Ascending aorta (tissue), 2 donors: ENCODE measurements at regions not wholly inside any gene's neighbourhood (a gene's known extent, or its start where the extent isn't known, plus 50 kb on each side); places are given as distances from the start of the nearest gene placed in this dataset.

Experiments used
- DNase-seq, 2 donors: peaks; one replicate each; pipeline ENCODE4 v3.0.0-alpha.2; 2019; ENCODE audit warnings: low spot score in 2 of 2
- H3K27ac ChIP-seq, 2 donors: fragments of 200-600 bp; sonication (generic); one replicate each; pipeline ENCODE4 v1.5.1; 2016 to 2017; ENCODE audit warnings: mild to moderate bottlenecking in 1 of 2
- H3K27me3 ChIP-seq: fragments of 200-600 bp; sonication (generic); one replicate; pipeline ENCODE4 v1.5.1; 2017
- H3K36me3 ChIP-seq, 2 donors: fragments of 200-600 bp; sonication (generic); one replicate each; pipeline ENCODE4 v1.5.1; 2016
- H3K4me1 ChIP-seq, 2 donors: fragments of 200-600 bp; sonication (generic); one replicate each; pipeline ENCODE4 v1.5.1; 2016 to 2017; ENCODE audit warnings: mild to moderate bottlenecking in 1 of 2
- H3K4me3 ChIP-seq, 2 donors: fragments of 200-600 bp; sonication (generic); one replicate each; pipeline ENCODE4 v1.5.1; 2016 to 2017; ENCODE audit warnings: mild to moderate bottlenecking in 1 of 2
- H3K9me3 ChIP-seq, 2 donors: fragments of 200-600 bp; sonication (generic); one replicate each; pipeline ENCODE4 v1.5.1; 2016
- intact Hi-C: fragments of 100-400 bp; cut with DNase I; formaldehyde crosslinking; loops from one replicate; pipeline ENCODE4 v1.15.1; 2023
- TF ChIP-seq, protein P1 (sequence below), 3 experiments: fragments of 200-600 bp in 2 of 3; fragments of 450-650 bp in 1 of 3; sonication (generic) in 2 of 3; IDR thresholded peaks; one replicate each; pipeline ENCODE4 v1.5.1; 2016 to 2019; ENCODE audit warnings: antibody characterized with exemption in 3 of 3, mild to moderate bottlenecking in 1 of 3, moderate library complexity in 1 of 3

GRCh38 chr4:123699880-123700771 lies 303.5 kb downstream of the SPRY1 start:
- H3K27ac ChIP-seq: peak overlapping the region; percentile 63 to 70
- H3K27me3 ChIP-seq: no peaks in the 10 kb centered on the region
- no peak for DNase-seq
- intact Hi-C loops: no loop called here
- H3K4me3 ChIP-seq: peak overlapping the region in 1 of 2 donors; percentile 29
- TF ChIP-seq, protein P1, sequence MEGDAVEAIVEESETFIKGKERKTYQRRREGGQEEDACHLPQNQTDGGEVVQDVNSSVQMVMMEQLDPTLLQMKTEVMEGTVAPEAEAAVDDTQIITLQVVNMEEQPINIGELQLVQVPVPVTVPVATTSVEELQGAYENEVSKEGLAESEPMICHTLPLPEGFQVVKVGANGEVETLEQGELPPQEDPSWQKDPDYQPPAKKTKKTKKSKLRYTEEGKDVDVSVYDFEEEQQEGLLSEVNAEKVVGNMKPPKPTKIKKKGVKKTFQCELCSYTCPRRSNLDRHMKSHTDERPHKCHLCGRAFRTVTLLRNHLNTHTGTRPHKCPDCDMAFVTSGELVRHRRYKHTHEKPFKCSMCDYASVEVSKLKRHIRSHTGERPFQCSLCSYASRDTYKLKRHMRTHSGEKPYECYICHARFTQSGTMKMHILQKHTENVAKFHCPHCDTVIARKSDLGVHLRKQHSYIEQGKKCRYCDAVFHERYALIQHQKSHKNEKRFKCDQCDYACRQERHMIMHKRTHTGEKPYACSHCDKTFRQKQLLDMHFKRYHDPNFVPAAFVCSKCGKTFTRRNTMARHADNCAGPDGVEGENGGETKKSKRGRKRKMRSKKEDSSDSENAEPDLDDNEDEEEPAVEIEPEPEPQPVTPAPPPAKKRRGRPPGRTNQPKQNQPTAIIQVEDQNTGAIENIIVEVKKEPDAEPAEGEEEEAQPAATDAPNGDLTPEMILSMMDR (IDR thresholded peaks at IDR 0.05): no peak
- peaks cover 0 to 7% of the 10 kb centered on the region in 2 donors for H3K4me1 ChIP-seq
- H3K9me3 ChIP-seq: no peaks in the 10 kb centered on the region
- no peaks in the 10 kb centered on the region for H3K36me3 ChIP-seq

GRCh38 chr4:123701131-123701575 lies 304.6 kb downstream of the SPRY1 start:
- Histone ChIP-seq H3K36me3 (no peaks in the 10 kb centered on the region), H3K4me1 (peaks cover 0 to 7% of the 10 kb centered on the region in 2 donors), H3K27ac (peak overlapping the region in 1 of 2 donors; percentile 70), H3K4me3 (peak overlapping the region in 1 of 2 donors; percentile 29), H3K27me3 (no peaks in the 10 kb centered on the region), H3K9me3 (no peaks in the 10 kb centered on the region)
- intact Hi-C loops: no loop called here
- TF ChIP-seq, protein P1 (IDR thresholded peaks at IDR 0.05): no peak
- DNase-seq: no peak

- Histone ChIP-seq H3K4me3 (no peak overlapping the region), H3K4me1 (peaks cover 0 to 2% of the 10 kb centered on the region in 2 donors), H3K27ac (no peak overlapping the region), H3K9me3 (no peaks in the 10 kb centered on the region), H3K36me3 (no peaks in the 10 kb centered on the region), H3K27me3 (no peaks in the 10 kb centered on the region)
- intact Hi-C loops: no loop called here
- TF ChIP-seq, protein P1 (IDR thresholded peaks at IDR 0.05): no peak
- no peak for DNase-seq
Measured at GRCh38 chr4:123705419-123705818, 308.8 kb downstream of the SPRY1 start.

GRCh38 chr4:123706973-123707372 lies 310.4 kb downstream of the SPRY1 start:
- Histone ChIP-seq H3K36me3 (no peaks in the 10 kb centered on the region), H3K4me3 (no peak overlapping the region)
- intact Hi-C loops: no loop called here

DNA sequence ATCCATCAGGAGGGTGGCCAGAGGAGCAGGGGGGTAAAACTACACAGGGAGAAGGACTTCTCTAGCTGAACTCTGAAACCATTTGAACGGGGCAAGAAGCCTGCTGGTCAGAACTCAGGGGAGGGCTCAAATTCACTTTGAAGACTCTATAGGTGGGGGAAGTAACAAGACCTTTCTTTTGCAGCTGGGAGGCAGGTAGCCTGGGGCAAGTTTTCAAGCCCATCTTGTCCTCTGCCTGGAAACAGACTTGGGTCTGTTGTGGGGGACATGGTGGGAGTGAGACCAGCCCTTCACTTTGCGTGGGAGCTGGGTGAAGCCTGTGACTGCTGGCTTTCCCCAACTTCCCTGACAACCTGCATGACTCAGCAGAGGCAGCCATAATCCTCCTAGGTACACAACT lies 312.3 kb downstream of the SPRY1 start:
- TF ChIP-seq, protein P1 (IDR thresholded peaks at IDR 0.05): no peak
- no peak overlapping the region for H3K27ac ChIP-seq
- intact Hi-C loops: no loop called here
- no peak overlapping the region for H3K4me3 ChIP-seq
- no peaks in the 10 kb centered on the region for H3K4me1 ChIP-seq
- H3K36me3 ChIP-seq: no peaks in the 10 kb centered on the region
- peaks cover 0 to 6% of the 10 kb centered on the region in 2 donors for H3K9me3 ChIP-seq
- H3K27me3 ChIP-seq: no peaks in the 10 kb centered on the region
- no peak for DNase-seq

More at GRCh38 chr4:123706973-123707372, 310.4 kb downstream of the SPRY1 start:
- Histone ChIP-seq H3K27ac (no peak overlapping the region), H3K4me1 (no peaks in the 10 kb centered on the region), H3K9me3 (peaks cover 0 to 6% of the 10 kb centered on the region in 2 donors), H3K27me3 (no peaks in the 10 kb centered on the region)
- TF ChIP-seq, protein P1 (IDR thresholded peaks at IDR 0.05): no peak
- DNase-seq: no peak
